22Rv1 (cell line): ENCODE measurements at regions not wholly inside any gene's neighbourhood (a gene's known extent, or its start where the extent isn't known, plus 50 kb on each side); places are given as distances from the start of the nearest gene placed in this dataset.

Experiments
- ZFX ChIP-seq: fragments of 450-650 bp; IDR thresholded peaks from 2 replicates; pipeline ENCODE4 v1.6.1; 2017; ENCODE audit warnings: antibody characterized with exemption, borderline replicate concordance
- TF ChIP-seq, protein P1 (sequence below): fragments of 450-650 bp; IDR thresholded peaks from 2 replicates; pipeline ENCODE4 v1.5.1; 2017; ENCODE audit warnings: mild to moderate bottlenecking

GRCh38 chr7:42686594-42687156, 225.2 kb downstream of the C7orf25 start:
- TF ChIP-seq, protein P1, sequence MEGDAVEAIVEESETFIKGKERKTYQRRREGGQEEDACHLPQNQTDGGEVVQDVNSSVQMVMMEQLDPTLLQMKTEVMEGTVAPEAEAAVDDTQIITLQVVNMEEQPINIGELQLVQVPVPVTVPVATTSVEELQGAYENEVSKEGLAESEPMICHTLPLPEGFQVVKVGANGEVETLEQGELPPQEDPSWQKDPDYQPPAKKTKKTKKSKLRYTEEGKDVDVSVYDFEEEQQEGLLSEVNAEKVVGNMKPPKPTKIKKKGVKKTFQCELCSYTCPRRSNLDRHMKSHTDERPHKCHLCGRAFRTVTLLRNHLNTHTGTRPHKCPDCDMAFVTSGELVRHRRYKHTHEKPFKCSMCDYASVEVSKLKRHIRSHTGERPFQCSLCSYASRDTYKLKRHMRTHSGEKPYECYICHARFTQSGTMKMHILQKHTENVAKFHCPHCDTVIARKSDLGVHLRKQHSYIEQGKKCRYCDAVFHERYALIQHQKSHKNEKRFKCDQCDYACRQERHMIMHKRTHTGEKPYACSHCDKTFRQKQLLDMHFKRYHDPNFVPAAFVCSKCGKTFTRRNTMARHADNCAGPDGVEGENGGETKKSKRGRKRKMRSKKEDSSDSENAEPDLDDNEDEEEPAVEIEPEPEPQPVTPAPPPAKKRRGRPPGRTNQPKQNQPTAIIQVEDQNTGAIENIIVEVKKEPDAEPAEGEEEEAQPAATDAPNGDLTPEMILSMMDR: no peak
- no peak for TF ChIP-seq ZFX
